Activated naive CD4-positive, alpha-beta T cell treated with anti-CD3 and anti-CD28 coated beads, Interleukin-2, amount 50 U/mL, for 24 hours (primary cell): ENCODE measurements at regions not wholly inside any gene's neighbourhood (a gene's known extent, or its start where the extent isn't known, plus 50 kb on each side); places are given as distances from the start of the nearest gene placed in this dataset.

Experiments used
- H3K27ac Mint-ChIP-seq: one replicate; pipeline ENCODE4 v1.8.0; 2021; ENCODE audit warnings: mild to moderate bottlenecking, mixed read lengths
- H3K27me3 Mint-ChIP-seq: one replicate; pipeline ENCODE4 v1.8.0; 2021; ENCODE audit warnings: mixed read lengths
- H3K36me3 Mint-ChIP-seq: one replicate; pipeline ENCODE4 v1.8.0; 2021; ENCODE audit warnings: mixed read lengths
- H3K4me1 Mint-ChIP-seq: one replicate; pipeline ENCODE4 v1.8.0; 2021; ENCODE audit warnings: mixed read lengths
- H3K4me3 Mint-ChIP-seq: one replicate; pipeline ENCODE4 v1.8.0; 2021; ENCODE audit warnings: mild to moderate bottlenecking, mixed read lengths
- H3K9me3 Mint-ChIP-seq: one replicate; pipeline ENCODE4 v1.8.0; 2021; ENCODE audit warnings: mixed read lengths

GRCh38 chr5:127229185-127229889, 61.3 kb upstream of the MEGF10 start:
- Mint-ChIP-seq H3K9me3 (no peaks in the 10 kb centered on the region), H3K4me3 (peak overlapping the region; percentile 77), H3K27ac (peak overlapping the region; percentile 56), H3K27me3 (no peaks in the 10 kb centered on the region), H3K4me1 (peaks cover 15% of the 10 kb centered on the region), H3K36me3 (peaks cover 9% of the 10 kb centered on the region)

DNA sequence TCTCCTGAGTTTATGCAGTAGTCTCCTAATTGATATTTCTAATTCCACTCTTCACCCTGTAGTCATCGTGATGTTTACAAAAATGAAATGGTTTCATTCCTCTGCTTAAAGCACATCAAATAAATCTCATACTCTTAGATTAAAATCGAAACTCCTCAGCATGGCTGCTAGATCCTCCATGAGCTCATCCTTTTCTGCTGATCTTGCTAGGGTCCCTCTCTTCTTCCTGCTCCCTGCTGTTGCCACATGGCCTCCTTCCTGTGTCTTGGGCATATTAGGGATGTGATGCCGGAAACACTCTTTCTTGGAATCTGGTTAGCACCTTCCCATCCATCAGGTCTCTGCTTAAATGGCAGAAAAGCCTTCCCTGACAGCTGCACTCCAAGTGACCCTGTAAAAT, 59.5 kb upstream of the MEGF10 start:
- peaks cover 9% of the 10 kb centered on the region for H3K36me3 Mint-ChIP-seq
- no peaks in the 10 kb centered on the region for H3K9me3 Mint-ChIP-seq

GRCh38 chr5:127233590-127233989, 57.0 kb upstream of the MEGF10 start:
- no peaks in the 10 kb centered on the region for H3K9me3 Mint-ChIP-seq
- no peaks in the 10 kb centered on the region for H3K27me3 Mint-ChIP-seq
- no peak overlapping the region for H3K4me3 Mint-ChIP-seq
- peaks cover 10% of the 10 kb centered on the region for H3K36me3 Mint-ChIP-seq
- peaks cover 15% of the 10 kb centered on the region for H3K4me1 Mint-ChIP-seq
- H3K27ac Mint-ChIP-seq, result no peak overlapping the region

More for the DNA sequence above, 59.5 kb upstream of the MEGF10 start:
- Mint-ChIP-seq H3K27ac (peak overlapping the region; percentile 79), H3K27me3 (no peaks in the 10 kb centered on the region), H3K4me1 (peaks cover 15% of the 10 kb centered on the region), H3K4me3 (peak overlapping the region; percentile 6)

DNA sequence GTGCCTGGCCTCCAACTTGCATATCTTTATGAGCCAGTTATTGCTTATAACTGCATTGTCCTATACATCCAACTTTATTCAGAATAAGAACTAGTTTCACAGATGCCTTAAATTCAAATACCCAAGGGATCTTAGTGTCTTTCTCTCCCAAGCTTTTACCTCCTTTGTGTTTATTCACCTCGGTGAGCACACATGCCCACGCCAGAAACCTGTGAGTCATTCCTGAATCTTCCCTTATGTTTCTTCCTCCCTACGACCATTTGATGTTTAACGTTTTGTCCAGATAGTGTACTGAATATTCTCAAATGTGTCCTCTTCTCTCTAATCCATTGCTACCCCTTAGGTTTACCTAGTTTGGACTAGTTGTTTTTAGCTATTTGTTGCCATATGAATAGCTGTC, 55.5 kb upstream of the MEGF10 start:
- H3K36me3 Mint-ChIP-seq, result peaks cover 10% of the 10 kb centered on the region
- H3K27ac Mint-ChIP-seq, result no peak overlapping the region
- H3K9me3 Mint-ChIP-seq, result no peaks in the 10 kb centered on the region
- peaks cover 9% of the 10 kb centered on the region for H3K4me1 Mint-ChIP-seq
- H3K4me3 Mint-ChIP-seq, result no peak overlapping the region
- no peaks in the 10 kb centered on the region for H3K27me3 Mint-ChIP-seq

DNA sequence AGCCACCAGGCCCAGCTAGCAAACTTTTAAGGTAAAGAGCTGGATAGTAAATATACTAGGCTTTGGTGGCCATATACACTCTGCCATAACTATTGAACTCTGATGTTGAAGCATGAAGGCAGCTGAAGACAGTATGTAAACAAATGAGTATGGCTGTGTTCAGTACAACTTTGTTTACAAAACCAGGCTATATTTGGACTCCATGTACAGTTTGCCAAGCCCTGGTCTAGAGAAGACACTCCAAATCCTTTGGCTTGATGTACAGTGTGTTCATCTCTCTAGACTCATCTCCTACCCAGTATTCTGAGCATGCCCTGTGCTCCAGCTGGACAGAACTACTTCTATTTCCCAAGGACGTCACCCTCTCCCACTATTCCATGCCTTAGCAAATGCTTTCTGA, 54.3 kb upstream of the MEGF10 start:
- Mint-ChIP-seq H3K36me3 (peaks cover 9% of the 10 kb centered on the region), H3K4me1 (peaks cover under 1% of the 10 kb centered on the region), H3K27me3 (no peaks in the 10 kb centered on the region), H3K9me3 (no peaks in the 10 kb centered on the region), H3K27ac (no peak overlapping the region), H3K4me3 (no peak overlapping the region)
